T-helper 2 cell treated with Interferon-gamma antibody and Interleukin-4, amounts not matched to agents 5 μg/mL and 100 μg/mL, for 36 hours (primary cell): ENCODE measurements at regions not wholly inside any gene's neighbourhood (a gene's known extent, or its start where the extent isn't known, plus 50 kb on each side); places are given as distances from the start of the nearest gene placed in this dataset.

Experiments
- DNase-seq: peaks from one replicate; pipeline ENCODE4 v3.0.0; 2021; ENCODE audit warnings: low spot score
- H3K27ac Mint-ChIP-seq: one replicate; pipeline ENCODE4 v1.8.0; 2021; ENCODE audit warnings: mild to moderate bottlenecking, mixed read lengths
- H3K27me3 Mint-ChIP-seq: one replicate; pipeline ENCODE4 v1.8.0; 2021; ENCODE audit warnings: low read depth, mixed read lengths
- H3K36me3 Mint-ChIP-seq: one replicate; pipeline ENCODE4 v1.8.0; 2021; ENCODE audit warnings: low read depth, mixed read lengths
- H3K4me1 Mint-ChIP-seq: one replicate; pipeline ENCODE4 v1.8.0; 2021; ENCODE audit warnings: low read depth, mixed read lengths
- H3K4me3 Mint-ChIP-seq: one replicate; pipeline ENCODE4 v1.8.0; 2022; ENCODE audit warnings: mild to moderate bottlenecking, moderate library complexity, mixed read lengths
- H3K9me3 Mint-ChIP-seq: one replicate; pipeline ENCODE4 v1.8.0; 2021; ENCODE audit warnings: mixed read lengths

- Mint-ChIP-seq H3K36me3 (no peaks in the 10 kb centered on the region), H3K27ac (no peak overlapping the region), H3K27me3 (no peaks in the 10 kb centered on the region), H3K4me1 (no peaks in the 10 kb centered on the region), H3K9me3 (peaks cover 26% of the 10 kb centered on the region), H3K4me3 (no peak overlapping the region)
- DNase-seq: no peak
Observed at GRCh38 chr2:5322396-5322795, 369.8 kb upstream of the SOX11 start.

- H3K27ac Mint-ChIP-seq: no peak overlapping the region
- H3K4me1 Mint-ChIP-seq: no peaks in the 10 kb centered on the region
- H3K9me3 Mint-ChIP-seq: peaks cover 18% of the 10 kb centered on the region
- H3K4me3 Mint-ChIP-seq: no peak overlapping the region
- H3K36me3 Mint-ChIP-seq: no peaks in the 10 kb centered on the region
- no peaks in the 10 kb centered on the region for H3K27me3 Mint-ChIP-seq
- no peak for DNase-seq
Observed at GRCh38 chr2:5325523-5325922, 366.7 kb upstream of the SOX11 start.

GRCh38 chr2:5328826-5329225 is 363.4 kb upstream of the SOX11 start:
- H3K36me3 Mint-ChIP-seq: no peaks in the 10 kb centered on the region
- H3K27ac Mint-ChIP-seq: no peak overlapping the region
- H3K4me1 Mint-ChIP-seq: no peaks in the 10 kb centered on the region
- H3K27me3 Mint-ChIP-seq: no peaks in the 10 kb centered on the region
- H3K4me3 Mint-ChIP-seq: no peak overlapping the region
- DNase-seq: no peak
- peaks cover 13% of the 10 kb centered on the region for H3K9me3 Mint-ChIP-seq

GRCh38 chr2:5329763-5330162 is 362.4 kb upstream of the SOX11 start:
- H3K27me3 Mint-ChIP-seq: no peaks in the 10 kb centered on the region
- peaks cover 6% of the 10 kb centered on the region for H3K9me3 Mint-ChIP-seq
- H3K36me3 Mint-ChIP-seq: no peaks in the 10 kb centered on the region
- H3K4me1 Mint-ChIP-seq: no peaks in the 10 kb centered on the region
- no peak overlapping the region for H3K4me3 Mint-ChIP-seq
- DNase-seq: no peak
- no peak overlapping the region for H3K27ac Mint-ChIP-seq

- H3K4me3 Mint-ChIP-seq: no peak overlapping the region
- no peak overlapping the region for H3K27ac Mint-ChIP-seq
- H3K36me3 Mint-ChIP-seq: no peaks in the 10 kb centered on the region
- DNase-seq: no peak
- no peaks in the 10 kb centered on the region for H3K4me1 Mint-ChIP-seq
- H3K27me3 Mint-ChIP-seq: no peaks in the 10 kb centered on the region
- peaks cover 3% of the 10 kb centered on the region for H3K9me3 Mint-ChIP-seq
Observed at GRCh38 chr2:5330961-5331360, 361.2 kb upstream of the SOX11 start.

GRCh38 chr2:5332925-5333324 is 359.3 kb upstream of the SOX11 start:
- Mint-ChIP-seq H3K9me3 (peaks cover 5% of the 10 kb centered on the region), H3K36me3 (no peaks in the 10 kb centered on the region), H3K27me3 (no peaks in the 10 kb centered on the region), H3K4me1 (no peaks in the 10 kb centered on the region), H3K27ac (no peak overlapping the region), H3K4me3 (no peak overlapping the region)
- no peak for DNase-seq

- Mint-ChIP-seq H3K4me3 (no peak overlapping the region), H3K27me3 (no peaks in the 10 kb centered on the region)
Observed at GRCh38 chr2:5339473-5339872, 352.7 kb upstream of the SOX11 start.

GRCh38 chr2:5343785-5344335 is 348.3 kb upstream of the SOX11 start:
- no peak overlapping the region for H3K4me3 Mint-ChIP-seq
- no peaks in the 10 kb centered on the region for H3K4me1 Mint-ChIP-seq
- no peak overlapping the region for H3K27ac Mint-ChIP-seq
- DNase-seq: no peak
- no peaks in the 10 kb centered on the region for H3K9me3 Mint-ChIP-seq
- no peaks in the 10 kb centered on the region for H3K36me3 Mint-ChIP-seq
- no peaks in the 10 kb centered on the region for H3K27me3 Mint-ChIP-seq

More at GRCh38 chr2:5339473-5339872, 352.7 kb upstream of the SOX11 start:
- Mint-ChIP-seq H3K36me3 (no peaks in the 10 kb centered on the region), H3K9me3 (peaks cover 5% of the 10 kb centered on the region), H3K4me1 (no peaks in the 10 kb centered on the region), H3K27ac (no peak overlapping the region)
- DNase-seq: no peak

- no peaks in the 10 kb centered on the region for H3K9me3 Mint-ChIP-seq
- no peaks in the 10 kb centered on the region for H3K4me1 Mint-ChIP-seq
- H3K27me3 Mint-ChIP-seq: no peaks in the 10 kb centered on the region
- no peak for DNase-seq
- no peaks in the 10 kb centered on the region for H3K36me3 Mint-ChIP-seq
- H3K4me3 Mint-ChIP-seq: no peak overlapping the region
- H3K27ac Mint-ChIP-seq: no peak overlapping the region
Observed at GRCh38 chr2:5352286-5352685, 339.9 kb upstream of the SOX11 start.

- Mint-ChIP-seq H3K4me1 (no peaks in the 10 kb centered on the region), H3K36me3 (no peaks in the 10 kb centered on the region), H3K4me3 (no peak overlapping the region), H3K9me3 (no peaks in the 10 kb centered on the region), H3K27ac (no peak overlapping the region), H3K27me3 (no peaks in the 10 kb centered on the region)
- DNase-seq: no peak
Observed at GRCh38 chr2:5353565-5353964, 338.6 kb upstream of the SOX11 start.

- DNase-seq: no peak
- Mint-ChIP-seq H3K4me1 (no peaks in the 10 kb centered on the region), H3K4me3 (no peak overlapping the region), H3K9me3 (no peaks in the 10 kb centered on the region), H3K27me3 (no peaks in the 10 kb centered on the region), H3K36me3 (no peaks in the 10 kb centered on the region), H3K27ac (no peak overlapping the region)
Observed at GRCh38 chr2:5359397-5359796, 332.8 kb upstream of the SOX11 start.

- no peaks in the 10 kb centered on the region for H3K9me3 Mint-ChIP-seq
- no peak overlapping the region for H3K4me3 Mint-ChIP-seq
- H3K4me1 Mint-ChIP-seq: no peaks in the 10 kb centered on the region
- H3K27me3 Mint-ChIP-seq: no peaks in the 10 kb centered on the region
- no peak overlapping the region for H3K27ac Mint-ChIP-seq
- H3K36me3 Mint-ChIP-seq: no peaks in the 10 kb centered on the region
- DNase-seq: no peak
Observed at GRCh38 chr2:5360081-5360480, 332.1 kb upstream of the SOX11 start.

GRCh38 chr2:5364361-5364760 is 327.8 kb upstream of the SOX11 start:
- H3K9me3 Mint-ChIP-seq: no peaks in the 10 kb centered on the region
- no peaks in the 10 kb centered on the region for H3K4me1 Mint-ChIP-seq
- H3K27ac Mint-ChIP-seq: no peak overlapping the region
- no peak overlapping the region for H3K4me3 Mint-ChIP-seq
- no peak for DNase-seq
- no peaks in the 10 kb centered on the region for H3K36me3 Mint-ChIP-seq
- H3K27me3 Mint-ChIP-seq: no peaks in the 10 kb centered on the region

- Mint-ChIP-seq H3K27me3 (no peaks in the 10 kb centered on the region), H3K27ac (no peak overlapping the region), H3K4me1 (no peaks in the 10 kb centered on the region), H3K4me3 (no peak overlapping the region), H3K36me3 (no peaks in the 10 kb centered on the region), H3K9me3 (no peaks in the 10 kb centered on the region)
- DNase-seq: peak; percentile 43
Observed at GRCh38 chr2:5365871-5366461, 326.2 kb upstream of the SOX11 start.

- no peak overlapping the region for H3K27ac Mint-ChIP-seq
- H3K4me3 Mint-ChIP-seq: no peak overlapping the region
- H3K36me3 Mint-ChIP-seq: no peaks in the 10 kb centered on the region
Observed at GRCh38 chr2:5367321-5367720, 324.9 kb upstream of the SOX11 start.

More at GRCh38 chr2:5367321-5367720, 324.9 kb upstream of the SOX11 start:
- Mint-ChIP-seq H3K9me3 (no peaks in the 10 kb centered on the region), H3K4me1 (no peaks in the 10 kb centered on the region), H3K27me3 (no peaks in the 10 kb centered on the region)
- DNase-seq: no peak
